ENCODE measurements at regions not wholly inside any gene's neighbourhood (a gene's known extent, or its start where the extent isn't known, plus 50 kb on each side); places are given as distances from the start of the nearest gene placed in this dataset.

GRCh38 chr11:116420770-116421528 is 351.8 kb downstream of the BUD13 start:
- Histone ChIP-seq H3K4me3 (no peak overlapping the region), H3K27me3 (replicated peaks; ENCODE audit: insufficient read depth) (peaks cover 5% of the 10 kb centered on the region), H3K4me1 (replicated peaks) (no peaks in the 10 kb centered on the region), H3K27ac (no peak overlapping the region), H3K9me3 (no peaks in the 10 kb centered on the region), H3K36me3 (no peaks in the 10 kb centered on the region)
- DNase-seq (ENCODE audit: low spot score) = no peak
- 80% methylated on average over 9 of the region's 9 CpGs for WGBS
- TF ChIP-seq POLR2AphosphoS5 (IDR thresholded peaks at IDR 0.05) (no peak), POLR2A (IDR thresholded peaks at IDR 0.05) (no peak), CTCF (IDR thresholded peaks at IDR 0.05) (no peak)
- intact Hi-C loops (cut with DNase I) = no loop called here

- H3K4me1 ChIP-seq (replicated peaks) = no peaks in the 10 kb centered on the region
- TF ChIP-seq CTCF (IDR thresholded peaks at IDR 0.05) = no peak
- no peak for TF ChIP-seq POLR2AphosphoS5 (IDR thresholded peaks at IDR 0.05)
- no peak for TF ChIP-seq POLR2A (IDR thresholded peaks at IDR 0.05)
- H3K27me3 ChIP-seq (replicated peaks; ENCODE audit: insufficient read depth) = peaks cover 5% of the 10 kb centered on the region
- no peak overlapping the region for H3K4me3 ChIP-seq
- no peak for DNase-seq (ENCODE audit: low spot score)
- H3K27ac ChIP-seq = no peak overlapping the region
- no peaks in the 10 kb centered on the region for H3K9me3 ChIP-seq
- intact Hi-C loops (cut with DNase I) = no loop called here
- no peaks in the 10 kb centered on the region for H3K36me3 ChIP-seq
These were observed 352.8 kb downstream of the BUD13 start for GRCh38 chr11:116420030-116420429.

DNA sequence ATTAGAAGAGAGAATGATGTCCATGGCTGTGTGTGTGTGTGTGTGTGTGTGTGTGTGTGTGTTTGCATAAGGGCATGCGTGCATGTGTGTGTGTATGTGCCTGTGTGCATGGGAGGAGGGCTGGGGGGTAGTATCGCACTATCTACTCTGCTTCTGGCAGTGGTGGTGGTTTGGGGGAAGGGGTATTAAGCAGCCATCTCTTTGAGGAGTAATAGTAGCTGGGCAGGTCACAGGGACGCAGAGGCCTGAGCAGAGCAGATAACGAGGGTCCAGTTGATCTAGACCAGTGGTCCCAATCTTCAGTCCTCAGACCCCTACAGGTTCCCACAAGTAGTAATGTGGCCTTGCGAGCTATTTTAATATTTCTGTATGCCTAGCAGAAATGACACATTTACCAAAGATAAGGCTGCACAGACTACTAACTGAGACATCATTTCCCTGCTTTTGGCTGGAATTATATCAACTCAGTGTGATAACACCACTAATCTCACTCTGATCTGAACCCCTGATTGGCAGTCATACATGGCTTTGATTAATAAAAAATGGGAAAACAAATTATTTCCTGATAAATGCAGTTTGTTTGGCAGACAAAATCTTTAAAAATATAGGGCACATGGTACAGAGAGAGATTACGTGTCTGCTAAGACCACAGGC is 354.3 kb downstream of the BUD13 start:
- no peak overlapping the region for H3K4me3 ChIP-seq
- no peaks in the 10 kb centered on the region for H3K9me3 ChIP-seq
- intact Hi-C loops (cut with DNase I) = no loop called here
- no peaks in the 10 kb centered on the region for H3K36me3 ChIP-seq
- DNase-seq (ENCODE audit: low spot score) = no peak
- peaks cover 5% of the 10 kb centered on the region for H3K27me3 ChIP-seq (replicated peaks; ENCODE audit: insufficient read depth)
- 91% methylated on average over 6 of the region's 6 CpGs for WGBS
- TF ChIP-seq CTCF (IDR thresholded peaks at IDR 0.05) (no peak), POLR2A (IDR thresholded peaks at IDR 0.05) (no peak), POLR2AphosphoS5 (IDR thresholded peaks at IDR 0.05) (no peak)
- H3K27ac ChIP-seq = no peak overlapping the region
- H3K4me1 ChIP-seq (replicated peaks) = no peaks in the 10 kb centered on the region

- no peak overlapping the region for H3K27ac ChIP-seq
- intact Hi-C loops (cut with DNase I) = no loop called here
- H3K36me3 ChIP-seq = no peaks in the 10 kb centered on the region
- no peak overlapping the region for H3K4me3 ChIP-seq
- WGBS = 90% methylated on average over 1 of the region's 1 CpG
- no peak for DNase-seq (ENCODE audit: low spot score)
- H3K27me3 ChIP-seq (replicated peaks; ENCODE audit: insufficient read depth) = peaks cover 5% of the 10 kb centered on the region
- H3K4me1 ChIP-seq (replicated peaks) = no peaks in the 10 kb centered on the region
- TF ChIP-seq POLR2A (IDR thresholded peaks at IDR 0.05) (no peak), CTCF (IDR thresholded peaks at IDR 0.05) (no peak), POLR2AphosphoS5 (IDR thresholded peaks at IDR 0.05) (no peak)
- H3K9me3 ChIP-seq = no peaks in the 10 kb centered on the region
These were observed 355.9 kb downstream of the BUD13 start for GRCh38 chr11:116416852-116417251.

DNA sequence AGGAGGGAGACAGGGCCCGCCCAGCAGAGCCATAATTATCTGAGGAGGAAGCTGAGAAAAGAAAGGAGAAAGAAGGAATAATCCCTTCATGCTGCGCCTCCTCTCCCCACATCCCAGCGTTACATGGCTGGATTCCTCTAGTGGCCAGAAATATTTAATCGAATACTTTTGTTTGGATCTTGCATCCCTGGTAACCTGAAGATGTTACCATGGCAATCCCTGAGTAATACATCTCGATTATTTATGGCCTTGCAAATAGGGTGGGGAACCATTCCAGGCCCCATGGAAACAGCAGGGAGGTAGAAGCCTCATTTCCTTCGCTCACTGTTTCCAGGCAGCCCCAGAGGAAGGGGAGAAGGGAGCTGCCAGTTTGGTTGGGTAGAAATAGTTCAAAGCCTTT is 357.7 kb downstream of the BUD13 start:
- TF ChIP-seq CTCF (IDR thresholded peaks at IDR 0.05) (no peak), POLR2A (IDR thresholded peaks at IDR 0.05) (no peak)
- no peak overlapping the region for H3K27ac ChIP-seq
- H3K27me3 ChIP-seq (replicated peaks; ENCODE audit: insufficient read depth) = peaks cover 3% of the 10 kb centered on the region
- 61% methylated on average over 6 of the region's 6 CpGs for WGBS
- DNase-seq (ENCODE audit: low spot score) = no peak
- H3K36me3 ChIP-seq = no peaks in the 10 kb centered on the region
- no peak overlapping the region for H3K4me3 ChIP-seq
- no peaks in the 10 kb centered on the region for H3K4me1 ChIP-seq (replicated peaks)
- intact Hi-C loops (cut with DNase I) = no loop called here
- no peaks in the 10 kb centered on the region for H3K9me3 ChIP-seq

Data from prostate gland (tissue), 2 donors.